CD4-positive, alpha-beta T cell treated with Interleukin-15 for 4 hours (primary cell): ENCODE measurements at regions not wholly inside any gene's neighbourhood (a gene's known extent, or its start where the extent isn't known, plus 50 kb on each side); places are given as distances from the start of the nearest gene placed in this dataset.
"Not testable (repeated sequence)": the region's sequence is repeated elsewhere in the genome, so short reads cannot be mapped to it uniquely, and the experiment has no call there.

Source experiments
- DNase-seq: peaks from one replicate; pipeline ENCODE4 v3.0.0-alpha.2; 2020; ENCODE audit warnings: low spot score

DNA sequence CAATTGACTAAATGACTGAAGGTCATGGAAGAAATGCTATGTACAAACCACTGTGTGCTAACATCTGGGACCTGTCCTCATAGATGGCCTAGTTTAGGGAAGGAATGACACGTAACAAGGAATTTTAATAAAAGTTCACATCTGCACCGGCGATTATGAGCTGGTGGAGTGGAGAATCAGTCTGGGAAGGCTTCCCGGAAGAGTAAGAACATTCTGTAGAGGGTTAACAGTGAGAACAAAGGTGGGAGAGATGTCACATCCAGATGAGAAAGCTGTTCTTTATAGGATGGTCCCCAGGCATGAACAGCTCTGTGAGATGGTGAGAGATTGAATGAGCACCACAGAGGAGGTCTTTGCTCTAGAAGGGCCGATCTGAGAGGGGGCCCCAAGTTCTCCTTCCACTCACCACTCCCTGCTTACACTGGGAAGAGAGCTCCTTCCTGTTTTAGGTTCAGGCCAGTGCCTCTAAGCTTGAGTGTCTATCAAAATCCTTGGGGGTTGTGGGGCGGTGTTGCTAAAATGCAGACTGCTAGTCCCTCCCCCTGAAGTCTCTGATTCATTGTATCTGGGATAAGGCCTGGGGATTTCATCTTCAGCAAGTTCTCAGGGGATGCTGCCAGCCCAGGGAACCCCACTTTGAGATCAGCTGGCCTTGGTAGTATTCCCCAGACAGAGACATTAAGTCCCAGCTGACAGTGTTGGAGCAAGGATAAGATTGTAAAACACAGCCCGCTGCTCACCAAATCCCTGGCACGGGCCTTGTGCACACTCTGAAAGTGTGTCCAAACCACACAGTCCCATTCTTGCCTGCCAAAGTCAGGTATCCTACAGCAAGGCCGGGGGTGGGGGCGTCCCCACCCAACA is 294.7 kb upstream of the MAF start:
- no peak for DNase-seq

DNA sequence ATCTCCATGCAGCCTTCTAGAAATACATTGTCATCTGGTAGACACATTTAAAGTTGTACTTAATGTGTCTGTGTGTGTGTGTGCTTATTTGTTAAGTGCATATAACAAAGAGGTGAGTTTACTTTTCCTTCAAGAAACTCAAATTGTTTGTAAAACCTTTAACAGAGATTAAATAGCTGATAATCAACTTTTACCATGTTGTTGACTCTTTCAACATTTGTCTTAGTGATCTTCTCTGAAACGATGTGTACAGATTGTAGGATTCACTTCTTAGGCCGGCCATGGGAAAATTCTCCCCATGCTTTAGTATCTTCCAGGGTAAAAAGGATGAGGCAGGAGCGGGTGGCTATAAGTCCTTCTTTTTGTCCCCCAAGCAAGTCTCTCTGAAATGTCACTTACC is 292.9 kb upstream of the MAF start:
- DNase-seq = no peak

DNA sequence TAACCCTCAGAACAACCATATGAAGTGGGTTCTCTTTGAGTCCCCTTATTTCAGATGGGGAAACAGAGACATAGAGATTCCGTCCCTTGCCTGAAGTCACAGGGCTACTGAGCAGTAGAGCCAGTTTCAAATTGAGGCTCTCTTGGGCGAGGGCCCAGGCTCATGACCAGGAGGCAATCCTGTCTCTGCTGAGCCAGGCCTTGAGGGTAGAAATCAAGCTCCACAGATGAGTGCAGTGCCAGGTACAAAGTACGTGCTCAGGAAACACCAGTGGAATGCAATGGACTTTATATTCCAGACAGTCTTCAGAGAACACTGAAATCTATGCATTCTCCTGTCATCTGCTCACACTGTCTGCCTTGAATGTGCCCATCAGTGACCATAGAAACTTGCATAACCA is 291.7 kb upstream of the MAF start:
- no peak for DNase-seq

DNA sequence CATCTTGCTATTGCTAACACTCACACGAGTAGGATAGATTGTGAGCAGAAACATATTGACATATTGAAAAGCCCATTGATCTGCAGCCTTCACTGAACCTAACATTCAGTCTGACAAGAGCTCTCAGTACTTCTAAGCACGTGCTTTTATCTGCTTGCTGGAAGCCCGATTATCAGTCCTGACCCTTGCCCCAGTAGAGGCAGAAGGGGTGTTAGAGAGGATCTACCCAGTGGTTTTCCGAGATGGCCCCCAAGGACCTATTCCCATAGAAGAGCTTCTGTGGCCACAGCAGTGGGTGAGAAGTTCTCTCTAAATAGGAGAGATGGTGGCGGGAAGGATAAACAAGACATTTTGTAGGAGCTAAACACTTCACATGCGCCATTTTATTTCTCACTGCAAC is 290.9 kb upstream of the MAF start:
- no peak for DNase-seq

DNA sequence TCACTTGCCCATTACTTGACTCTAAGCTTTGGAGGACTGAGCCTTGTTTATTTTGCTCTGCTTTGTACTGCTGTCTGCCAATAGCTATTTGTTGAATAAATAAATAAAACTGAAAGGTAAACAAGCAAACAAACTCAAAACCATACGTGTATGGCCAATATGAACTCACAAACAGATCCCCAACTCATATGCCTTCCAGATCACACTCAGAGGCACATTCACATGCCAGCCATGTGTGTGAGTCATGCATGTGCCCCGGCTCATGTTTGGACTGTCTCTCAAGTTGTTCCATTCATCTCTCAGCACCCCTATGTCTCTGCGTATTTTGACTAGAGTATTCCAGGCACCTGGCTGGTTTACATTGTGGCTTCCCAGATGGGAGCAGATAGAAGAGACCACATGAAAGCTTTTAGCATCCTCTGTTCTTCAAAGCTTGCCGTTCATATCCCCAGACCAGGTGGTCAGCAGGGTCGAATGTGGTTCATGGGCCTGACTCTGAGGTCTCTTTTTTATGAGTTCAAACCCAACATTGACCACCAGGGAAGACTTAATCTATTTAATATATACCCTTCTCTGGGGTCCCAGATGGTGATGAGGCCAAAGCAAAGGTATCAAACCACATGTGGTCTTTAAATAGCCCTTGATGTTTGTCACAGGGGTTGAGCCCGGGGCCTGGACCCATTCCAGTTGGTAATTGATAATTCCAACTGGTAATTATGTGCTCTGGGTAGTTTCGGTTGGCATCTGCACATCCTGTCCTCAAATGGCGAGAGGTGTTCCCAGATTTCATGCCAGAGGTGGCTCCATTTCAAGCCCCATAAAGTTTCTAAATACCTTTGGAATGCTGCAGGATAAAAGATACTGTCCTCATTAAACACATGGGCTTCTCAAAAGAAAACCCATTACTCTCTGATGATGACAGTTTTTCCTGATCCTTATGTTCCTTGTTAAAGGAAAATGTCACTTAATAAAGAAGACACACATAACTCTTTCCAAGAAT is 287.3 kb upstream of the MAF start:
- no peak for DNase-seq

DNA sequence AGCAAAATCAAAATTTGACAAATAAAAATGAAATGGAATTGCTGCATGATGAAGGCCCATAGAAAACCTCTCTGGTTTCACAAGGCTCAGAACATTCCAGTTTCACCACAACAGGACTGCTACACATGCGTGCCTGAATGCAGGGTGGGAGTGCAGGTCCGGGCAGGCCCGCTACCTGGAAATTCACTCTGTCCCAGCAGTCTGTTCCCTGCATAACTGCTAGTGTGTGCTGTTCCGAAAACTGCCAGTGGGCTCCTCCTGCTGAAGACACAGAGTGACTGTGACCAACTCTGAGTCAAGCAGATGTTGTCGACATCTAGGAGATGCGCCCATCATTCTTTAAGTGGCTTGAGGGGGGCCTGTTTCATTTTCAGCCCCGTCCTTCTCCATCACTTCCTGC is 284.8 kb upstream of the MAF start:
- DNase-seq = no peak

DNA sequence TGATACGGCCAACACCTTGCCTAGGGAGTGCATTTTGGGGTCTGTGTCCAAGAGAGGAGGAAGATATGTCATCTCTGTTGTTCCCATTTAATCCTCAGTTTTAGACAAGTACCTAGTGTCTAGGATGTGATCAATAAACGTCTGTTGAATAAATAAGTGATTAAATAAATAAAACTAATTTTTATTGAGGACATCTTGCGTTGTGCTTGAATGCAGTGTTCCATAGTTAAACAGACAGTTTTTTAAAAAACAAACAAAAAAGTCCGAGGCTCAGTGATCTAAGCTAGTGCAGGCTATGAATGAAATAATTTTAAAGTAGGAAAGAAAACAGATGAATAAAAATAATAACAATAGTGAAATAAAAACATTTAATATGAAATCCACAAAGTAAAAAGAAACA is 283.0 kb upstream of the MAF start:
- DNase-seq = no peak

DNA sequence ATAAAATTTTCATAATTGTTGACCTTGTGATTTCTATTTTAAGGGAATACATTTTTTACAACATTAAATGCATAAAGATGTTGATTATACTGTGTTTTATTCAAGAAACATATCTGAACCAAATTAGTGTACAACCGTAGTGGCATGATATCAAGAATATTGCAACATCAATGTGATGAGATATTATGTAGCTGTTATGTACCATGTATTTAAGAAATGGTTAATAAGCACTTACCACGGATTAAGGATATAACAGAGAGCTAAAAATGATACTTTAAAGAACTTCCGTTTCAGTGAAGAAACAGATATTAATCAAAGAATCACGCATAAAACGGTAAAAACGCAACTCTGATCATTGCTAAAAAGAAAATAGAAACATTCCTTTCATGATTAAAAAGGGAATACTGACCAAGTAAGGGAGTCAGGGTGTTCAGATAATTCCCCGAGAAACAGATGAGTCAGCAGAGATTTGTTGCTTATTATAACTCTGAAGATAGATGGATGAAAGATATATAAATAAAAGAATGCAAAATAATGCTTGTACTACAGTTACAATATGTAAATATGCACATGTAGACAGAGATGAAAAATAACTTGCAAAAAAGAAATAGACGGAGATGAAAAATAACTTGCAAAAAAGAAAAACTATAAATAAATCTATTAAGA is 281.9 kb upstream of the MAF start:
- no peak for DNase-seq

DNA sequence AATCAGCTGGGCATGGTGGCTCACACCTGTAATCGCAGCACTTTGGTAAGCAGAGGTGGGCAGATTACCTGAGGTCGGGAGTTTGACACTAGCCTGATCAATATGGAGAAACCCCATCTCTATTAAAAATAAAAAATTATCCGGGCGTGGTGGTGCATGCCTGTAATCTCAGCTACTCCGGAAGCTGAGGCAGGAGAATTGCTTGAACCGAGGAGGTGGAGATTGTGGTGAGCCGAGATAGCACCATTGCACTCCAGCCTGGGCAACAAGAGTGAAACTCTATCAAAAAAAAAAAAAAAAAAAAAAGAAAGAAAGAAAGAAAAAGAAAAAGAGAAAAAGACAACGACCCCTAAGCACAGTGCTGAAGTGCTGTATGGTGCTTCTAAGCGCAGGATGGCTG is 280.6 kb upstream of the MAF start:
- not testable (repeated sequence) for DNase-seq

DNA sequence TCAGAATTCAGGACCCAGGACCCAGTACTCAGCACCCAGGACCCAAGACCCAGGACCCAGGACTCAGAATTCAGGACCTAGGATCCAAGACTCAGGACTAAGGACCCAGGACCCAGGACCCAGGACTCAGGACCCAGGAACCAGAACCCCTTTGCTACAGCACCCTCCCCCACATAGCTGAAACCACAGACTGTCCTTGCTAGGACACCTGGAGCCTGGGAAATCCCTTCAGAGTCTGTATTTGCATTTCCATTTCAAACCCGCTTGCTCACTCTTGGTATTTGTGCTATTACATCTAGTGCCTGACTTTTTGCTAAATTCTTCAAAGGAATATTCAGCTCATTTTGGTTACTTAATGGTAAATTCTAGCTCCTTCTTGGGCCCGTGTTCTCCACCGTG is 275.8 kb upstream of the MAF start:
- DNase-seq = no peak

DNA sequence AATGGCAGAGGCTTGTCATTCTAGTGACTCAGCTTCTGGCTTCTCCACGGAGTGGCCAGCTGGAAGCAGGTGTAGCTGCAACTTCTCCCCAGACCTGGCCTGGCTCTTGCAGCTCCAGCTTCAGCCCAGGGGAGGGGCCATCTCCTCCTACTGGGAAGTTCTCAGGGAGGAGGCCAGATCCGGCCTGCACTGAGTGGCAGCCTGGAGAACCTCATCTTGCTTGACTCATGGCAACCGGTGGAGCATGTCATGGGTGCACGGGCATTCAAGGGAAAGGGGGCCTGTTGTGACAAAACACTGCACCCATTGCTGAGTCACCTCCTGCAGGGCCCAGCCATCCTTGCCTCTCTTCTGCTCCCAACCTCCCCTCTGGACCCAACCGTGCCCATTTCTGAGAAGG is 273.9 kb upstream of the MAF start:
- no peak for DNase-seq

DNA sequence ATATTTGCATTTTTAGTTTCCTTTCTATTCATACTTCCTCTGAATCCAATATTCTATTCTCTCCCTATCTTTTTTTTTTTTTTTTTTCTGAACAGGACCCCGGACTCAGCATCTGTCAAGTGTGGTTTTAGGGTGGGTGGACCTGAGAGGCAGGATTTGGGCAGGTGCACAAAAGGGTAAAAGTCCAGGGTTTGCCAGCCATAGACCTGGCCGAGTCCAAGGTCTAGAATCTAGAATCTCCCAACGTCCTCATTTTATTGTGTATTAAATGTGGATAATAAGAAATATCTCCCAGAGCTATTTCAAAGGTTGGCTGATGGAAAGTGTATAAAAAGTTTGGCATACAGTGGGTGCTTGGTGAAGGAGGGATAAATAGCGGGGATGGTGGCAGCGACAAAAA is 273.3 kb upstream of the MAF start:
- DNase-seq = no peak

DNA sequence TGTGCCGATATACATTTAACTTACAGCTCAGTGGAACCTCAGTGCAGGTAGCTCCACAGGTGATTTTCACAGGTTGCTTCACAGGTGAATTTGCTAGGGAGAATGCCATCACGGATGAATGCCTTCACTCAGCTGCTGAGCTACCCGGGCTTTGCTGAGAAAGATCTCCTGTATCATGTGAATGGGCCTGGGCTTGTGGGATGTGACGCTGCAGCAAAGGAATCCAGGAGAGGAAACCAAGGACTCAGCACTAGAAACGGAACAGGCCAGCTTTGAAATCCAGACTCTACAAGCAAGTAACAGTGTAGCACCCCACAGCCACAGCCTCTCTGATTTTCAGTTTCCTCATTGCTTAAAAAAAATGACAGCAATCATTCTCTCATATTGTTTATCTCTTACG is 271.4 kb upstream of the MAF start:
- DNase-seq = no peak

DNA sequence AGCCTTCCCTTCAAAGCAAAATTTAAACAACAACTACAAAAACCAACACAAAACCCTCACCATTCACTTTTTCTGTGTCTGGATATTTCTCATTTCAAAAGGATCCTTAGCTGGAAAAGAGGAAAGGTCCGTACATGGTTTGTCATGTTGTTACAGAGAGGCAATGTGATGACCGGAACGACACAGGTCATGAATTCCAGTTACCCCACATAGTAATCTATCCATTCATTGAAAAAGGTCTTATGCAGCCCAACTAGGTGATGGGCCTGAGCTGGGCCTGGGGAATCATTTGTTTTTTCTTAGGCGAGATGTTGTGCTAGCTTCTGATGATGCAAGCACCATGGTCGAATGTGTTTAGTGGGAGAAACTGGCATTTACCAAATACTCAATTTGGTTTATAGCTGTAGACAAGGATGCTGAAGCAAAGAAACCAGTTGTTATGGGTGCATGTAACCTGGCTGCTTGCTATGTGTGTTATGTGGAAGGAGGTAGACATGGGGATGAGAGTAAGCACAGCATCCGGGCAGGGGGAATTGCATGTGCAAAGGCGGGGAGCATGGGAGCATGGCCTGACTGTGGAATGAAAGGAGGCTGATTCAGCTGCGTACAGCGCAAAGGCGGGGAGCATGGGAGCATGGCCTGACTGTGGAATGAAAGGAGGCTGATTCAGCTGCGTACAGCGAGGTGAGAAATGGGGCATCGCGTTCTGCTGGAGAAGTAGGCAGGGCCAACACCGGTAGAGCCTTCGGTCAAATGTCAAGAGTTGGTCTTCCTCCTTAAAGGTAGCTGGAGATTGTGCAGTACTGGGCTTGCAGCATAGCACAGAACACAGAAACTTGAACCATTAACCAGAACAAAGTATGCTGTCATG is 269.7 kb upstream of the MAF start:
- no peak for DNase-seq

DNA sequence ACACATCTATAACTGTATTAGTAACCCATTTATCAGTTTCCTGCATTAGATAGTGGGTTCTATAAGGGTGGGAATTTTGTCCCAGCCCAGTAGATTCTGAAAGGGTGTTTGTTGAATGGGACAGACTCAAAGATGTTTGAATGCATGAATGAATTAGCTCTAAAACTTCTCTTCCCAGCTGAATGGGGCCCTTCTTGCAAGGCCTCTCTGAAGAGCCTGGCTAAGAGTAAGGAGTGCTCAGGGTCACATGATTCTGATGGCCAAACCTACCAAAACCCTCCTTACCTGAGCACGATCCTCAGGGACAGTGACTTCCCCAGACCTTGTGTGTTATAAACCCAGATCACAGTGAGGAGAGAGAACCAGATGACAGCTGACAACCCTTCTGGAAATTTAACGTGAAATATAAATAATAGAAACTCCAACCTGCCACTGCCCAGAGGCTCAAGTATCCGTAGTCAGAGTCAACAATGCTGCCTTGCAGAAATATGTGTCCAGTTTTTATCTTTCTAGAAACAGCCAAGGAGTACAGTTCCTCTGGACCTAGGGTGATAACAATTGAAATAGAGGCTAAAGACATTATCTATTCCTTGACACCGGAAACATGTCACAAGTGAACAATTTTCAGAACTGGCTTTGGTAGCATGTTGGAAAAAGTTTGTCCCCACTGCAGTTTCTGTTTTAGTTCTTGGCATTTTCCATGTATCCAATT is 268.9 kb upstream of the MAF start:
- no peak for DNase-seq

DNA sequence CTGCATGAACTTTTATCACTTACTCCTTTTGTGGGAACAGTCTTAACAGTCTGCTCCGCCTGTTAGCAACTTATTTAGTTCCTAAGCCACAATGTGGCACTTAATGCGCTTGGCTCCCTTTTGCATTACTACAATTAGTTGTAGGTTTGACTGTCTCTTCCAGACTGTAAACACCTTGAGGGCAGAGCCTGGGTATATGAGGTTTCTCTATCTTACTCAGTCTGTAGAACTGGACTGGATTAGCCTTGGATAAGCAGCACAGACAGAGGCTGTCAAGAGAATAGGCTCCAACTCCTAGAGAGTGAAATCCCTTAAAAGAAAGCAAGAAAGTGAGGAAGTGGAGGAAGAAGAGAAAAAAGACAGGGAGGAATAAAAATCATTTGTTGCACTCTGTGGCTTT is 268.3 kb upstream of the MAF start:
- DNase-seq = no peak

DNA sequence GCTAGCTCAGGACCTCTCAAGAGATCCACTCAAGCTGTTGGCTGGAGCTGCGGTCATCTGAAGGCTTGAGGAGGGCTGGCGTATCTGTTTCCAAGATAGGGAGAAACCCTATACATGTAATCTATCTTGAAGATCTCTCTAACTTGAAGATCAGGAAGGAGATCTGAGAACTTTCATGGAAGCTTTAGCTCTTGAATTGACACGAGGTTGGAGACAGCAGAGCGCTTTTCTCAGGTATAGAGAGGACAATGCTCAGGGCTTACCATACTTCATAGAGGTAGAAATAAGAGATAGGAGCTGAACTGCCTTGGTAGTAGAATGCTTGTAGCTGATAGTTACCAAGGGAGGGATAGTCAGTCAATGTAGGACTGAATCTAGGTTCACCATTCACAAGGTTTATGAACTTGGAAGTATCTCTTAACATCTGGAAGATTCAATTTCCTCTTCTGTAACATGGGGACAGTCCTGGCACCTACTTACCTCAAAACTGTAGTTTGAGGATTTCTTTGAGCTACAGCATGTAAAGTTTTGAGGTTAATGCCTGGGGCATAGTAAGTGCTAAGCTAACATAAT is 267.0 kb upstream of the MAF start:
- no peak for DNase-seq

DNA sequence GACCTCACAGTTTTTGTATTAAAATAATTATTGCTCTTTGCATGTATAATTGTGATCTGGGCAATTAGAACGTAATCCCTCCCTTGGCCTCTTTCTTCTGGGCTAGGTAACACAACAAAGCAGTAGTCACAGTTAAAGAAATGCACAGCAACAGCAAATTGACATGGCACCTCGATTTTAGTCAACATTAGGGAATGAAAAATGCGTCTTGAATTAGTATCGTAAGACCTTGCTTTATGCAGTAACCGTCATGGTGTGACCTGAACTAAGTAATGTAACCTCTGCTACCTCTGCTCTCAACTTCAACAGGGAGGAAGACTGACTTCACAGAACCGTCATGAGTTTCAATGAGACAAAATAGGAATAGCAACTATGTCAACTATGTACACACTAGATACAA is 265.4 kb upstream of the MAF start:
- DNase-seq = no peak

DNA sequence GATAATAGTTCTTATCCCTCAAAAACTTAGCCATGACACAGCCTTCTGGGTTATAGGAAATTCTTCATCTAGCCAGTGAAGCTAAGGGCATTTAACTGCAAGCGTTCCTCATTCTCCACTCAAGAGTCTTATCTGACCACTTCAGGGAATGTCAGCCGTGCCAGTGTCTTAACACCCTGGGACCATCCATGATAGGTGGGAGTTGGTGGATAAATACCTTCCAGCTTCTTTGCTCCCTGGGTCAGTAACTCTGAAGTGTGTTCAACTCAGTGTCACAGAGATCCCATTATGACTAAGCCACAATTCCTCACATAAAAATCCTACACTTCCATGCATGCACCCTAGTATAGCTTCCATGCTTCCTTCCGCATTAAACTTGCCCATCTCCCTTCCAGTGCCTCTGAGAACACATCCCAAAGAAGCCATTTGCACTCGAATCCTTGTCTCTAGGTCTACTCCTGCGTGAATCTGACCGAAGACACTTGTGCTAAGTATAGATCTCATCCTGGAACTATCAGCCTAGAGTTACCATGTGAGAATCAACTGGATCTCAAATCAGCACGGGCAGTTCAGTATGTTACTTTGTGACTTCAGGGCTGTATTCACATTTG is 264.3 kb upstream of the MAF start:
- no peak for DNase-seq
